ENCODE measurements at regions not wholly inside any gene's neighbourhood (a gene's known extent, or its start where the extent isn't known, plus 50 kb on each side); places are given as distances from the start of the nearest gene placed in this dataset.

GRCh38 chrX:82224961-82225360 lies 1023.1 kb downstream of the SH3BGRL start:
- TF ChIP-seq CTCF (optimal IDR thresholded peaks at IDR 0.05 in 1 of 3, IDR thresholded peaks at IDR 0.05 in 1 of 3, conservative IDR thresholded peaks at IDR 0.05 in 1 of 3; ENCODE audit: extremely low read depth in 1 of 3, insufficient read depth in 2 of 3, low read length in 3 of 3) = no peak
- no peak for TF ChIP-seq EZH2 (IDR thresholded peaks at IDR 0.05; ENCODE audit: low read length)
